ENCODE measurements at regions not wholly inside any gene's neighbourhood (a gene's known extent, or its start where the extent isn't known, plus 50 kb on each side); places are given as distances from the start of the nearest gene placed in this dataset.
"Not testable (repeated sequence)": the region's sequence is repeated elsewhere in the genome, so short reads cannot be mapped to it uniquely, and the experiment has no call there.

- no peak for TF ChIP-seq CTCF (conservative IDR thresholded peaks at IDR 0.05)
- H3K27ac ChIP-seq, result no peak overlapping the region
Measured at GRCh38 chr7:68971634-68972340, 626.5 kb upstream of the AUTS2 start.

GRCh38 chr7:68977385-68978055 is 620.8 kb upstream of the AUTS2 start:
- H3K27ac ChIP-seq, result no peak overlapping the region
- TF ChIP-seq CTCF (conservative IDR thresholded peaks at IDR 0.05), result no peak

- no peak overlapping the region for H3K27ac ChIP-seq
- TF ChIP-seq CTCF (conservative IDR thresholded peaks at IDR 0.05), result no peak
Measured at GRCh38 chr7:68978710-68979109, 619.6 kb upstream of the AUTS2 start.

GRCh38 chr7:68980011-68980410 is 618.3 kb upstream of the AUTS2 start:
- no peak overlapping the region for H3K27ac ChIP-seq
- no peak for TF ChIP-seq CTCF (conservative IDR thresholded peaks at IDR 0.05)

- H3K27ac ChIP-seq, result not testable (repeated sequence)
Measured at GRCh38 chr7:68980432-68980831, 617.8 kb upstream of the AUTS2 start.

GRCh38 chr7:68984306-68984705 is 614.0 kb upstream of the AUTS2 start:
- H3K27ac ChIP-seq, result no peak overlapping the region
- TF ChIP-seq CTCF (conservative IDR thresholded peaks at IDR 0.05), result no peak

GRCh38 chr7:68994841-68995240 is 603.4 kb upstream of the AUTS2 start:
- TF ChIP-seq CTCF (conservative IDR thresholded peaks at IDR 0.05), result no peak

GRCh38 chr7:68998136-68998535 is 600.1 kb upstream of the AUTS2 start:
- H3K27ac ChIP-seq, result no peak overlapping the region
- no peak for TF ChIP-seq CTCF (conservative IDR thresholded peaks at IDR 0.05)

More at GRCh38 chr7:68994841-68995240, 603.4 kb upstream of the AUTS2 start:
- no peak overlapping the region for H3K27ac ChIP-seq

Measured in VCaP (cell line).